SK-N-SH (cell line): ENCODE measurements at regions not wholly inside any gene's neighbourhood (a gene's known extent, or its start where the extent isn't known, plus 50 kb on each side); places are given as distances from the start of the nearest gene placed in this dataset.

Experiments
- CTCF ChIP-seq: fragments of 200-600 bp; sonication (generic); IDR thresholded peaks from 2 replicates; pipeline ENCODE4 v1.6.1; 2017; ENCODE audit warnings: antibody characterized with exemption, mild to moderate bottlenecking, moderate library complexity
- ELF1 ChIP-seq: IDR thresholded peaks from 2 replicates; pipeline ENCODE4 v1.4.0; 2012
- EZH2phosphoT487 ChIP-seq: fragments of 200-600 bp; sonication (generic); IDR thresholded peaks from 2 replicates; pipeline ENCODE4 v1.6.1; 2017; ENCODE audit warnings: low read depth, mixed run types, mild to moderate bottlenecking, antibody characterized with exemption, moderate library complexity, borderline replicate concordance
- POLR2AphosphoS5 ChIP-seq: IDR thresholded peaks from 2 replicates; pipeline ENCODE4 v1.6.1; 2012; ENCODE audit warnings: low read depth, low read length
- RAD21 ChIP-seq: IDR thresholded peaks from 2 replicates; pipeline ENCODE4 v1.6.1; 2012; ENCODE audit warnings: mild to moderate bottlenecking, low read length
- RCOR1 ChIP-seq: fragments of 150-350 bp; IDR thresholded peaks from 2 replicates; pipeline ENCODE4 v1.6.1; 2017; ENCODE audit warnings: antibody characterized with exemption, low read length
- REST ChIP-seq: IDR thresholded peaks from 2 replicates; pipeline ENCODE4 v1.6.1; 2012; ENCODE audit warnings: mild to moderate bottlenecking, low read depth, low read length, moderate library complexity
- RFX5 ChIP-seq: IDR thresholded peaks from 2 replicates; pipeline ENCODE4 v1.6.1; 2012; ENCODE audit warnings: mild to moderate bottlenecking, improper control_type of control experiment, low read length
- SIN3A ChIP-seq: IDR thresholded peaks from 2 replicates; pipeline ENCODE4 v1.6.1; 2012; ENCODE audit warnings: low read depth, mild to moderate bottlenecking, low read length, moderate library complexity, borderline replicate concordance
- TEAD4 ChIP-seq: IDR thresholded peaks from 2 replicates; pipeline ENCODE4 v1.4.0; 2012; ENCODE audit warnings: mild to moderate bottlenecking, borderline replicate concordance; ENCODE audit not compliant: insufficient read depth
- ZBTB33 ChIP-seq: IDR thresholded peaks from 2 replicates; pipeline ENCODE4 v1.4.0; 2012; ENCODE audit warnings: low read depth, borderline replicate concordance

- TF ChIP-seq RFX5 (no peak), POLR2AphosphoS5 (no peak), ZBTB33 (no peak), TEAD4 (no peak), REST (no peak), CTCF (no peak), RCOR1 (no peak), RAD21 (no peak), ELF1 (no peak), SIN3A (no peak), EZH2phosphoT487 (no peak)
These were observed 86.6 kb downstream of the SHANK2 start for GRCh38 chr11:71165771-71166170.
